ENCODE measurements at regions not wholly inside any gene's neighbourhood (a gene's known extent, or its start where the extent isn't known, plus 50 kb on each side); places are given as distances from the start of the nearest gene placed in this dataset.

DNA sequence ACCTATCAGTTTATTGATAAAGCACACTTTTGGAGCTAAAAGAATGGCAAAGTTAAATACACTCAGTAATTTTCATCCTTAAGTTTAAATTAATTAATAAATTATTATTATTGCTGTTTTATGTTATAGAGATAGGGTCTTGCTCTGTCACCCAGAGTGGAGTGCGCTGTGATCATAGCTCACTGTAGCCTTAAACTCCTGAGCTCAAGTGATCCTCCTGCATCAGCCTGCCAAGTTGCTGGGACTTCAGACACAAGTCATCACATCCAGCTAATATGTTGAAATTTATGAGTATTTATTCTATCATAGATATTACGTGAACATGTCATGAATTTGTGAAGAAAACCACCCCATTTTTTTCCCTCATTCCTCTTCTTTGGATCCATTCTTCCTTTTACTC, 64.2 kb downstream of the GJA1 start:
- no peak for DNase-seq (ENCODE audit: extremely low read depth, low read depth, low spot score)

DNA sequence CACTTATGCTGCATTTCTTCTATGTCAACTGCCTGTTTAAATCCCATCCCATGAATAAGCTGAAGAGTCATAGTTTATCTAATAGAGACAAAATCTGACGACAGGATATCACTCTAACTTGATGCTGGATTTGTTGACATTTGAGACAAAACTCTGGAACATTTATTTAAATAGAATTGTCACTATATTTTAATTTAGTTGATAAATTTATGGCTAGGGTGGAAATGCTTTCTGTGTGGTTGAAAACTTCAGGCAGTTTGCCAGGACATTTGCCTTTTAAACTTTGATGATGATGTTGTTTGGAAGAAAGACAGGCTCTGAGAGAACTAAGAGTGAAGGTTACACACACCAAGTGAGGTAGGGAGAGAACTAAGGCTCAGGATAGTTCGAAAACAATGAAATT, 68.1 kb downstream of the GJA1 start:
- no peak for DNase-seq (ENCODE audit: extremely low read depth, low read depth, low spot score)

DNA sequence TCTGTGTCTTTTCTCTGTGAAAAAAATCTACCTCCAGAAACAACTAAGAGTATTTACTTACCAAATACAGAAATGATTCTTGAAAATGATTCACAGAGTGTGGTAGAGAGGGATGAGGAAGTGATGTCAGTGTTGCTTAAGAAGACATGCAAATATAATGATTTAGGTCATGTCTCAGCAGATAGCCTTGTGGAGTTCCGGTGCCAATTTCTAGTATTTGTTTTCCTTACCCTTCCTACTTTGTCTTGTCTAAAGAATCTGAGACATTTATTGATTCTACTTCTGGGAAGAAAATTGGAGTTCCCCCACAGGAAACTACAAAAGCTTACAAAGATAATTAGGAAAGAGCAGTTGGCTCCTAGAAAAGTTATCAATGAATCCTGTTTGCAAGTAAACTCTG, 68.8 kb downstream of the GJA1 start:
- DNase-seq (ENCODE audit: extremely low read depth, low read depth, low spot score): no peak

DNA sequence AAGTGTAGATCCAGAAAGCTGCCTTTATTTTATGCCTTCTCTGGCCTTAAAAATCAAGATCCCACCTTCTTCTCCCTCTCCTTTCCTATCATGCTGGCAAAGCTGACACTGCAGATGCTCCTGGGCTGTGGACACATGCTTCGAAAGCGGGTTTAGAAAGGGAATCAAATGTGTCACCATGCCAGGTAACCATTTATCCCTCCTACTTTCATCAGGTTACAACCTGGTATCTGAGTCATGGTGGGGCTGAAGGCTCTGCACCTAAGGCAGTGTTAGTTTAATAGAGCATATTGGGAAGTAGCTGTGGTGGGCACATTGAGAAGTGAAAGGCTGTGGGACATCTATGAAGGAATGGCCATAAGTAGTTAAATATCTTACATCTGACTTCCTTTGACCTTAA, 69.8 kb downstream of the GJA1 start:
- no peak for DNase-seq (ENCODE audit: extremely low read depth, low read depth, low spot score)

DNA sequence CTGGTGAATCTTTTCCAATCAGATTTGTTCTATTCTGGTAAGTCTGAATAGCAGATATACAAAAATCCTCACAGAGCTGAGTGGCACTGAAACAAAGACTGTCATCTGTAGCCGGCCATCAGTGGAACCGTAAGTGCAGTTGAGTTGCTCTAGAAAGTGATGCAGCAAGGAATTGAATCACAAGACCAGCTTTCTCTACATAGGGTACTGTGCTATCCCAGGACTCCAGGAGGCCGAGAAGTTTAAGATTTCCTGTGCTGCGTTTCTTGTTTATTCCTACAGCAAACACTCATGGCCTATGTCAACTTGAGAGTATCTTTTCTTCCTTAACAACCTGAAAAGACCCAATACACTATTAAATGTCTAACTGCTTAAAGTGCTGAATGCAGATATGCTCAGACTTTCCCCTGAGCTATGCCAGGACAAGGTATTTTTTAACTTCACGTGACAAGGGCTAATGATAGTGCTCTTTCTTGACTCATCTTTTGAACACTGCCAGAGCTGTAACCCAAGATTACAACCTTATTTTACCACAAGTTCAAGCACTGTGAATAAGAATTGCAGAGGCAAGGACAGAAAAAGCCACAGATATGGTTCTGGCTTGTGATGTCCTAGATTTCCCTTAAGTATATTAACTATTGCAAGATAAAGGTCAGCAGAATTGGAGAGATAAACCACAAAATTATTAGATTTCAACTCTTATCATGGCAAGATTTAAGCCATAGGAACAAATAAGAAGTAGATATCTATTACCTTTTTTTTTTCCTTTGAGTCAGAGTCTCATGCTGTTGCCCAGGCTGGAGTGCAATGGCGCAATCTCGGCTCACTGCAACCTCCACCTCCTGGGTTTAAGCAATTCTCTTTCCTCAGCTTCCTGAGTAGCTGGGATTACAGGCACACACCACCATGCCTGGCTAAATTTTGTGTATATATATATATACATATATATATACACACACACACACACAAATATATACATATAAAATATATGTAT, 71.6 kb downstream of the GJA1 start:
- DNase-seq (ENCODE audit: extremely low read depth, low read depth, low spot score): no peak

DNA sequence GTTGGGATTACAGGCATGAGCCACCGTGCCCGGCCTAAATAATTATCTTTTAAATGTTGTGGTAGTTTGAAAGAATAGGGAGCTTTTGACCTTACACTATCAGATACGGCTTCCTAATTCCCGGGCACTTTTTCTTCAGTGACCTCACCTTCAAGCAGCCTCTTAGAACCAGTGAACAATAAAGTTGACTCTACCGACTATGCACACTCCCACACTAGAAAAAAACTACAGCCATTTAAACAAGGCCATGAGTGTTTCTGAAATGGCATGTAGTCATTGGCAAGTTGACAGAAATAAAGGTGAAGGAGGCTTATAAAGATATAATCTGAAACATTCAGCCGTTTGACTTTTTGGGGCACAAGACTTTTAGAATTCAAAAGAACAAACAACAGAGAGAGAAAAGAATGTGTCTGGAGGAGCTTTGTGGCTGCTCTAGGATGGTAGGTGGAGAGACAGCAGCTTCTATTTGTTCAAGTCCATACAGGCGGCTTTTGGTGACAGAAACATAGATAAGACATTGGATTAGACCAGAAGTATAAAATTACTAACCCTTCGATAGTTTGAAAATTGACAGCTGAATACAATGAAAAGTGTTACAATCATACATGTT, 75.2 kb downstream of the GJA1 start:
- no peak for DNase-seq (ENCODE audit: extremely low read depth, low read depth, low spot score)

DNA sequence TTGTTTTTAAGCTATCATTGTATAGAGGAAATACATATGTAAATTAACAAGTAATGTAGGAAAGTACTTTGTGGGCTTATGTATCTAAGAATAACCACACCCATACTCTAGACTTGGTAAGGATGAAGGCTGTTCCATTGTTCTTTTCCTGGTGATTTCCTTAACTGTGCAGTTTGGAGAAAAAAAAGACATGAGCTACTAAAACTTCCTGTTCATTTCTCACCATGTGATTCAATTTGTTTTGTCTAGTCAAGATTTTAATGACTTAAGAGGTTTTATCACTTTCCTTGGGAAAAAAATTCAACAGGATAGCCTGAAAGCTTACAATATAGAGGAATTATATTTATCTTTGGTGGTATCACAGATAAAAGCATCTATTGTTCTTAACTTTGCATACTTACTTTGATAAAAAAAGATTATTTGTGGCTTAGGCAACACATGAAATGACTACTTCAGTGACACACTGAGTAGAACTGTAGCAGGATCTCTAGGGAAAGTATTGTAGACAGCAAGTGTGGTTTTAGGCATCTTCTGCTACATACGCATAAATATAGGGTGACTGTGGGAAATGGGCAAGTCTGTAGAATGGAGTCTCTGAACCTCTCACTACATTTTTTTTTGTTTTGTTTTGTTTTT, 80.3 kb downstream of the GJA1 start:
- DNase-seq (ENCODE audit: extremely low read depth, low read depth, low spot score): peak; percentile 94

DNA sequence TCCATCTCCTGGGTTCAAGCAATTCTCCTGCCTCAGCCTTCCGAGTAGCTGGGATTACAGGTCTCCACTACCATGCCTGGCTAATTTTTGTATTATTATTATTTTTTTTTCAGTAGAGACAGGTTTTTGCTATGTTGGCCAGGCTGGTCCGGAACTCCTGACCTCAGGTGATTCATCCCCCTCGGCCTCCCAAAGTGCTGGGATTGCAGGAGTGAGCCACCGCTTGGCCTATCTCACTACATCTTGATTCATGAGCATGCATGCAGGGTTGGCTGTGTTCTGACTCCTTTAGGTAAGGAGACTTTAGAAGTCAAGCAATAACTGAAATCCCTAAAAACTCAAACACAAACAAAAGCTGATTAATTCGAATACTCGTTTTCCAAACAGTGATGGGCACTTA, 80.9 kb downstream of the GJA1 start:
- DNase-seq (ENCODE audit: extremely low read depth, low read depth, low spot score): no peak

DNA sequence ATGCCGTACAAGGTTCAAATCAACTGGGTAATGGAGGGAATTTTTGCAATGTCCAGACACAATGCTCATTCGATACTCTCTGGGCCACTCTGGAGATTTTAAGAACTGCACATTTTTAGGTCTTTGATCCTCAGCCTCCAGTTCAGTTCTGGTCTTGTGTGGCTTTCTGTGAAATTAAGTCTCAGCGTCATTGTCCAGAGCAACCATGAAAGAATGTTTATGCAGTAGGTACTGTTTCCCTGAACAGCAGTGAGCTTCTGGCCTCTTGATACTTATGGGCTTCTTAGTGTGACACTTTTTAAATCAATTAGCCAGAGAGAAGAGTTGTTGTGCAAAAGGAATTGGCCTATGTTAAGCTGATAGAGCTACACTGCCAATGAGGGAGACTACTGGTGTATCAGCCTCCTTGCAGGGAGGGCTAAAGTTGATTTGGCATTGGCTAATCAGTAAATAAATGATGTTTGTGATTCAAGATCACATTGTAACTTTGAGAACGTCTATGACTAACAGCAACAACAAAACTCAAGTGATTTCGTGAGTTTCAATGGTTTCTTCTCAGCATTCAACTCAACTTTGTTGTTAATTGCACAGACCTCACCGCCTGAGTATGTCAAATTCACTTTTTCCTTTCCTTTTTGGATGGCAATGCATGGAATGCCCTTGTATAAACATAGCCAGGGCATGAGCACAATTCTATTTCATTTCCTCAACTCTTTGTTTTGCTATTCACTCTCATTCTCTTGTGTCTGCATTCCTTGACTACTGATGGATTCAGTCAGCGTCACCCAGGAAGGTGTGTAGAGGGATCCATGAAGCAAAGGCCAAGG, 85.1 kb downstream of the GJA1 start:
- peak; percentile 96 for DNase-seq (ENCODE audit: extremely low read depth, low read depth, low spot score)

DNA sequence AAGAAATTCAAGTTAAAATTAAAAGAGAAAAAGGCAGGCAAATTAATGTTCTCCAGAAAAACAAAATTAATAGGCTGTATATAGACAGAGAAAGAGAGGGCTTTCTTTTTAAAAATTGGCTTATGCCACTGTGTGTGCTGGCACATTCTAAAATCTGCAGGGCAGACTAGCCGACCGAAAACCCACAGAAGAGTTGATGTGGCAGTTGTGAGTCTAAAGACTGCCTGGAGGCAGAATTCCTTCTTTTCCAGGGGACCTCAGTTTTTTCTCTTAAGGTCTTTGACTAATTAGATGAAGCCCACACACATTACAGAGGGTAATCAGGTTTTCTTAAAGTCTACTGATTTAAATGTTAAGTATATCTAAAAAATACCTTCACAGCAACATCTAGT, 85.7 kb downstream of the GJA1 start:
- DNase-seq (ENCODE audit: extremely low read depth, low read depth, low spot score): no peak

DNA sequence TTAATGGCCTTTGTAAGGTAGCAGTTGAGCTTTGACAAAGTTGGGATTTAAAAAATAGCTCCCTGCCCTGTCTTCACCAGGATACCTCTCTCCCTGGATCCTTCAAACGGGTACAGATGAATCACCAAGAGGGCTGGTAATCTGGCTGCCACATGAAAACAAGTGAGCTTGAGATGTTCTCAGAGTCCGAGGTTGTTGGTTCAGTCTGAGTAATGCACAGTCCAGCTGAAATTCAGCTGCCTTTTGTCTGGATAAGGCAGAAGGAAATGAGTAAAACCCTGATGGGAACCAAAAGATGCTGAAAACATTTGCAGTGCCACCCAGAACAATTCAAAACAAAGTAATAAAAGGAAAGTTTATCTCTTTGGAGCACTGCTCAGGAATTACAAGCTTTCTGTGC, 86.8 kb downstream of the GJA1 start:
- peak; percentile 99 for DNase-seq (ENCODE audit: extremely low read depth, low read depth, low spot score)

DNA sequence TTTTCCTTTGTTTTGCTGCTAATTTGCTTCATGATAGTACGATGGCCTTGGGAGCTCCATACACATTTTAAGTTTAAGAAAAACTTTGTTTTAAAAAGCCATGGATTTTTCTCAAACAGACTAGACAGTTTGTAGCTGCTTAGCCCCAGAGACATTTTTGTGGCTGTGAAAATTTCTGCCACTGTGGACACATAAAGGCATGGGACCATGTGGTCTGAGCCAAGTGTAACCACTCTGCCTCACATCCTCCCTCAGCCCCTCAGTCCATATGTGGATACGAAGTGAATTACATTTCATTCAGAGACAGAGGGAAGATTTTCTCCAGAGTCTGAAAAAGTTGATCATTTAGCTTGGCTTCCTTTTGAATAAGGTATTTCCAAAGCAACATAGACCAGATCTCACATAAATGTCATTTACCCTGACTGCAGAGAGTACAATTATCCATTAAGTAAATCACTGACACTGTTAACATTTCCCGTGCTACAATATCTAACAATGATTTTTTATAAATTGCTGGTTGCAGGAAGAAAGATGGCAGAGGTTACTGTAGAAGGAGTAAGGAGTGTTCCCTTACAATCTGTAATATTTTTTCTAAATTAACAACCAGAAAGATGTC, 87.4 kb downstream of the GJA1 start:
- no peak for DNase-seq (ENCODE audit: extremely low read depth, low read depth, low spot score)

DNA sequence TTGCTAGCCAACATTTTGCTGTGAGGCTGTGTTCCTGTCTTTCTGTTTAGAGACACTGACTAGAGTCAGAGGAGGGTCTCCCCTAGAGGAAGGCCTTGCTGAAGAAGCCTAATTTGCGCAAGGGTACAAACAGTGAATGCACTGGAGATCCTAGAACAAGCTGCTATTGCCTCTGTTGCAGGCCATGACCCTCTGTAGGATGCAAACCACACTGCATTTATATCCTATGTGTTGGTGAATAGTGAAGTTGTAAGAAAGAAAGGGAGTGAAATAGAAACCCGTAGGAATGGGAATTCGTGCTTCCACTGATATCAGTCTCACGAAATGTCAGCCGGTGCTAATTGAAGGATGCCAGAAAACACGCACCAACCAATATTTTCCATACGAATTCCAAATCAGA, 88.2 kb downstream of the GJA1 start:
- no peak for DNase-seq (ENCODE audit: extremely low read depth, low read depth, low spot score)

DNA sequence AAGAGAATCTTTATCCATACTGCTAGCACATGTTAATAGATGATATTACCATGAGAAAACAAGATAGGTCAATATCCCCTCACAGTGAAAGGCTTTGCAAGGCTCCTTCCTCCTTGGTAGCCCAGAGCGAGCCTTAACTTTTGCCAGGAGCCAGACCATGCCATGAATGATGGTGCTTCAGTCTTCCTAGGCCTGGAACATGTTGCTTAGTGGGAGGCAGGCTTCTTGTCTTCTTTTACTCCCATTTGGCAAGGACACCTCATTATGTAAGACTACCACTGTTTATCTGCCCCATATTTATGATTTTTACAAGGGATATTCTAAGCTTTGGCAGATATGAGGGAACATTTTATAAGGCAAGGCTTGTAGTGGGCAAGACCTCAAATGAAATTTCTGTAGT, 90.8 kb downstream of the GJA1 start:
- DNase-seq (ENCODE audit: extremely low read depth, low read depth, low spot score): no peak

DNA sequence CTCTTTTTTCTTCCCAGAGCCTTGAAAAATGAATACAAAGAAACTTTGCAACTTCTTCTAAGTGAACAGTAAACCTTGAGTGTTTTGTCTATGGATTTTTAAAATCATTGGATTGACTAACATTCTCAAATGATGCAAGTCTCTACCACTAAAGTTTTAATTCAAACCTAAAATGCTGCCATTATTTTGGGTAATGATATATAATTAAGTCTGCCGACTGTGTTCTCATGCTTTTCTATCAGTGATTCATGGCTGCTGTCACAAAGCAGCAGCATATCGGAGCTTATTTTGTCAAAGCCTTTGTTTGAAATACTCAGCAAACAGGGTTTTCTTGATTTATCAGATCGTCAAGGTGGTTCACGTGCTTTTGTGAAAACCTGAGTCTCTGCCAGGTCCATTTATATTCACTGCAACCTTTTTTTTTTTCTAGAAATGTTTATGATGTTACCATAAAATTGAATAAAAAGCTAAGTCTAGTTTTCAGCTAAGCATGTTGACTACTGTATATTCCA, 96.3 kb downstream of the GJA1 start:
- no peak for DNase-seq (ENCODE audit: extremely low read depth, low read depth, low spot score)

DNA sequence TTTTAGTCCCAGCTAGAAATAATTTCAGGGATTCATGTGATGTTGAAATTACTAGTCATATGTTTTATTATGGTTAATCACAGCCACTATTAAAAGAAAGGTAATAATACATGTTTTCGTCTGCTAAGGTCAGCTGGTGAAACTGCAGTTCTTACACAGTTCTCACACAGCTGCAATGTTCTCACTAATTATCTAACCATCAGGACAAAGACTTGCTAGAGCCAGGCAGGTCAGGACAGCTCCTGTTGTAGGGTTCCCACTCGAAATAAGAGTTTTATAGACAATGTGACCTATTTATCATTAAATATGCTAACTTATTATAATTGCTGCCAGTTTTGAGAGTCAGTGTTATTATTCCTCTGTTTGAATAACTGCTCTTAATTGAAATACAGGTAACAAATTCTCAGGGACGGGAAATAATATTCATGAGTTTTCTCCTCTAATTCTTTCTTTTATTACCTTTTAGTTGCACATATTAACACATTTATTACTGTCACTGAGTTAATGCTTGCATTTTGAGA, 97.9 kb downstream of the GJA1 start:
- DNase-seq (ENCODE audit: extremely low read depth, low read depth, low spot score): no peak

DNA sequence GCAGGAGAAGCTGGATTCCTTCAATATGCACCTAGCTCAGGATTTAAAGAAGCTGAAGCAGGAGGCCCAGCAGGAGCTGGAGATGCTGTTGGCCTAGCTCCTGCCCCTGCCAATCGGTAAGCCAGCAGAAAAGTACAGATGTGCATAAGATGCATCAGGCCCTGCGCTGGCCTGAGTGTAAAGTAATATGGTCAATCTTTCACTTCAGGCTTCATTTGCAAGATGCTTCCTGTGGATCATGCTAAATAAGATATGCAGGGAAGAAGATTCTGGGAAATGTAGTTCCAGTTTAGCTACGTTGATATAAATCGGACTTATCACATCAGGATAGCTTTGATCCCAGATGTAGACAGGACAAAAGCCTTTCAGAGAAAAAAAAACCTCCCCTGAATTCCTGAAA, 100.3 kb downstream of the GJA1 start:
- DNase-seq (ENCODE audit: extremely low read depth, low read depth, low spot score): no peak

DNA sequence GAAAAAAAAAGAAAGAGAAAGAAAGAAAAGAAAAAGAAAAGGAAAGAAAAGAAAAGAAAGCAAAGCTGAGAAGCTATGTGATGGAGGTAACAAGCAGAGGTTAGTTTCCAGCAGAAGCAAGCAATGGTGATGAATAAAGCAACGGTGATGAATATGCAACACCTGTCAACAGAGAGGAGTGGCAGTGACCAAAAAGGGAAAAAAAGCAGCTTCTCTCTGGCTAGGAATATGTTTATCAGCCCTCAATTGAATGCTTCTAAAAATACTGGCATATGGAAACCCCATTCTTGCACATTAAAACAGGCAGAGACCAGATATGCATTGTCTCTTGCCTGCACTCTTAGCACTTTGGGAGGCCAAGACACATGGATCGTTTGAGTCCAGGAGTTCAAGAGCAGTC, 100.9 kb downstream of the GJA1 start:
- no peak for DNase-seq (ENCODE audit: extremely low read depth, low read depth, low spot score)

DNA sequence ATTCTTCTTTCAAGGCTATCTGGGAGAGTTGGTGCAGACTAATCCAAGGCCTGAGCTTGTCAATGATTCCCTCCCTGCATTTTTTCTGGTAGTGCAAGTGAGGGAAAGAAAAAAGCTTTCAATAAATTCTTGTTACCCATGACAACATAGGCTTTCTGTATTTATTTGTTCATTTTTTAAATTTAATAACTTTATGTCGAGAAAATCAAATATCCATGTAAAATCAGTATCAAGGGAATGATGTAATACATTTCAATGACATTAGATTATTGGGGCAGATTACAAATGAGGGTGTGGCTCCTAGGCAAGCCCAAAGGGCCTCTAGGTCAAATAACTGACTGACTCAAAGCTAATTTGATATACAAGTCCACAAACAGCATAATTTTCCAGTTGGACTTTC, 104.0 kb downstream of the GJA1 start:
- no peak for DNase-seq (ENCODE audit: extremely low read depth, low read depth, low spot score)

DNA sequence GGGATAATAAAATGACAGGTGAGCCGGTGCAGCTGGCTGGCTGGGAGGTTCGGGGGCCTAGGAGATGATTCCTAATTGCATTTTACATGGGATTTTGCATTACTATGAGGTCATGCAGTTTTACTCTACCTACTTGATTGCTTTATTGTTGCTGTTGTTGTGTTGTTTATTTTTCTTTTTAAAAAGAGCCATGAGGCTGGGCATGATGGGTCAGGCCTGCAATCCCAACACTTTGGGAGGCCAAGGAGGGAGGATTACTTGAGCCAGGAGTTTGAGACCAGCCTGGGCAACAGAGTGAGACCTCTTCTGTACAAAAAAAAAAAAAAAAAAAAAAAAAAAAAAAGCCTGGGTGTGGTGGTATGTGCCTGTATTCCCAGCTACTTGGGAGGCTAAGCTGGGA, 104.8 kb downstream of the GJA1 start:
- no peak for DNase-seq (ENCODE audit: extremely low read depth, low read depth, low spot score)
